Fibroblast of the aortic adventitia (primary cell): ENCODE measurements at regions not wholly inside any gene's neighbourhood (a gene's known extent, or its start where the extent isn't known, plus 50 kb on each side); places are given as distances from the start of the nearest gene placed in this dataset.

ENCODE experiments used
- DNase-seq: peaks from one replicate; pipeline ENCODE4 v3.0.0-alpha.2; 2010; ENCODE audit warnings: low read depth
- H3K4me3 ChIP-seq: 2 replicates; pipeline ENCODE4 v1.5.1; 2011; ENCODE audit warnings: low read depth, mild to moderate bottlenecking, control low read depth, low read length, moderate library complexity
- CTCF ChIP-seq: IDR thresholded peaks from 2 replicates; pipeline ENCODE4 v1.5.1; 2011; ENCODE audit warnings: mild to moderate bottlenecking, low read length, control low read depth, inconsistent platforms; ENCODE audit not compliant: insufficient read depth

GRCh38 chr22:27230189-27230588, 571.4 kb downstream of the MN1 start:
- TF ChIP-seq CTCF, result no peak

GRCh38 chr22:27231266-27231665, 570.3 kb downstream of the MN1 start:
- no peak for DNase-seq
- no peak overlapping the region for H3K4me3 ChIP-seq
- TF ChIP-seq CTCF, result no peak

More at GRCh38 chr22:27230189-27230588, 571.4 kb downstream of the MN1 start:
- H3K4me3 ChIP-seq, result no peak overlapping the region
- DNase-seq, result no peak

- H3K4me3 ChIP-seq, result no peak overlapping the region
- TF ChIP-seq CTCF, result no peak
- no peak for DNase-seq
Observed at GRCh38 chr22:27232077-27232476, 569.5 kb downstream of the MN1 start.

GRCh38 chr22:27237080-27237741, 564.3 kb downstream of the MN1 start:
- TF ChIP-seq CTCF, result no peak
- DNase-seq, result no peak
- H3K4me3 ChIP-seq, result no peak overlapping the region

- DNase-seq, result peak; percentile 99
- no peak for TF ChIP-seq CTCF
- H3K4me3 ChIP-seq, result no peak overlapping the region
Observed at GRCh38 chr22:27238935-27239510, 562.5 kb downstream of the MN1 start.

GRCh38 chr22:27239520-27239919, 562.0 kb downstream of the MN1 start:
- DNase-seq, result peak; percentile 66
- no peak for TF ChIP-seq CTCF
- no peak overlapping the region for H3K4me3 ChIP-seq
